Neural progenitor cell (in vitro differentiated cells): ENCODE measurements at regions not wholly inside any gene's neighbourhood (a gene's known extent, or its start where the extent isn't known, plus 50 kb on each side); places are given as distances from the start of the nearest gene placed in this dataset.

Source experiments
- DNase-seq: peaks from one replicate; pipeline ENCODE4 v3.0.0-alpha.2; 2016; ENCODE audit warnings: low spot score
- H2AFZ ChIP-seq: fragments of 200-600 bp; sonication (generic); replicated peaks from 2 replicates; pipeline ENCODE4 v1.6.1; 2016; ENCODE audit warnings: antibody characterized with exemption
- H3F3A ChIP-seq: fragments of 200-600 bp; sonication (generic); 2 replicates; pipeline ENCODE4 v1.6.1; 2016; ENCODE audit warnings: antibody characterized with exemption, low read depth
- H3K27ac ChIP-seq: fragments of 200-600 bp; sonication (generic); 2 replicates; pipeline ENCODE4 v1.5.1; 2016; ENCODE audit warnings: mild to moderate bottlenecking
- H3K27me3 ChIP-seq: fragments of 200-600 bp; sonication (generic); 2 replicates; pipeline ENCODE4 v1.6.1; 2016; ENCODE audit warnings: mild to moderate bottlenecking, moderate library complexity
- H3K36me3 ChIP-seq: fragments of 200-600 bp; sonication (generic); 2 replicates; pipeline ENCODE4 v1.5.1; 2016
- H3K4me1 ChIP-seq: fragments of 200-600 bp; sonication (generic); 2 replicates; pipeline ENCODE4 v1.6.1; 2016; ENCODE audit warnings: mixed run types
- H3K4me2 ChIP-seq: fragments of 200-600 bp; sonication (generic); 2 replicates; pipeline ENCODE4 v1.6.1; 2016
- H3K4me3 ChIP-seq: fragments of 200-600 bp; sonication (generic); 2 replicates; pipeline ENCODE4 v1.5.1; 2016
- H3K79me2 ChIP-seq: fragments of 200-600 bp; sonication (generic); 2 replicates; pipeline ENCODE4 v1.6.1; 2016; ENCODE audit warnings: low read depth
- H3K9ac ChIP-seq: fragments of 200-600 bp; sonication (generic); 2 replicates; pipeline ENCODE4 v1.6.1; 2016
- H3K9me3 ChIP-seq: fragments of 200-600 bp; sonication (generic); 2 replicates; pipeline ENCODE4 v1.5.1; 2016; ENCODE audit warnings: low read depth
- H4K20me1 ChIP-seq: fragments of 200-600 bp; sonication (generic); 2 replicates; pipeline ENCODE4 v1.6.1; 2016; ENCODE audit warnings: low read depth
- H3K27ac Mint-ChIP-seq: 3 replicates; pipeline ENCODE4 v1.8.0; 2021; ENCODE audit warnings: mixed read lengths
- H3K27me3 Mint-ChIP-seq: 2 replicates; pipeline ENCODE4 v1.8.0; 2022; ENCODE audit warnings: low read depth, mild to moderate bottlenecking, inconsistent platforms, moderate library complexity, mixed read lengths; ENCODE audit not compliant: insufficient read depth
- H3K36me3 Mint-ChIP-seq: 3 replicates; pipeline ENCODE4 v1.8.0; 2021; ENCODE audit warnings: mixed read lengths
- H3K4me1 Mint-ChIP-seq: 3 replicates; pipeline ENCODE4 v1.8.0; 2021; ENCODE audit warnings: mixed read lengths
- H3K4me3 Mint-ChIP-seq: 3 replicates; pipeline ENCODE4 v1.8.0; 2021; ENCODE audit warnings: mild to moderate bottlenecking, moderate library complexity, mixed read lengths
- H3K9me3 Mint-ChIP-seq: 3 replicates; pipeline ENCODE4 v1.8.0; 2020; ENCODE audit warnings: mixed read lengths
- EZH2 ChIP-seq: fragments of 200-600 bp; sonication (generic); IDR thresholded peaks from 2 replicates; pipeline ENCODE4 v1.6.1; 2017; ENCODE audit warnings: antibody characterized with exemption, mild to moderate bottlenecking, moderate library complexity
- EZH2phosphoT487 ChIP-seq: fragments of 200-600 bp; sonication (generic); IDR thresholded peaks from 2 replicates; pipeline ENCODE4 v1.6.1; 2017; ENCODE audit warnings: antibody characterized with exemption
- TF ChIP-seq, protein P1 (sequence below): fragments of 200-600 bp; sonication (generic); IDR thresholded peaks from 2 replicates; pipeline ENCODE4 v1.5.1; 2017; ENCODE audit warnings: antibody characterized with exemption, mild to moderate bottlenecking

DNA sequence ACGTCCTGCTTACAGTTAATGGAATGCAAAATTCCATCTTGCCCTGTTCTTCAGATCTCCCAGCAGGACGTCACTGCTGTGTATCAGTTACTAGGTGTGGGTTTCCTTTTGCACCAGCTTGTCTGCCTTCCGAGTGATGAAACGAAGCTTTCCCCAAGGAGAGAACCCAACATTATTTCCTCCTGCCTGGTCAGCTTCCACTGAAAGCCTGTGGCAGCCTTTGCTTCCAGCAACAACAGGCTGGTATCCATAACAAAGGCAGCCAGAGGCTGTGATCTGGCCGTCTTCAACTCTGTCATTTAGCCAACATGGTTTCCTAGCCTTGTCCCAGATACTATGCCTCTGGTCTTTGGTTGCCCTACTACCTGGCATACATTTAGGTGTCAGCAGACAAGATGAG, 78.9 kb upstream of the HEY2 start:
- peaks cover 6% of the 10 kb centered on the region for H3K4me1 ChIP-seq
- H3K27ac ChIP-seq: no peak overlapping the region
- no peak overlapping the region for H3K4me3 ChIP-seq
- H3K27me3 ChIP-seq: no peaks in the 10 kb centered on the region
- Mint-ChIP-seq H3K27ac (no peak overlapping the region), H3K27me3 (no peaks in the 10 kb centered on the region), H3K36me3 (no peaks in the 10 kb centered on the region), H3K9me3 (peaks cover 2% of the 10 kb centered on the region), H3K4me3 (no peak overlapping the region), H3K4me1 (peaks cover 9% of the 10 kb centered on the region)
- no peaks in the 10 kb centered on the region for H3K9me3 ChIP-seq
- H2AFZ ChIP-seq: no peak overlapping the region
- no peaks in the 10 kb centered on the region for H3K36me3 ChIP-seq
- no peaks in the 10 kb centered on the region for H3K79me2 ChIP-seq
- H4K20me1 ChIP-seq: no peaks in the 10 kb centered on the region
- no peak for TF ChIP-seq EZH2phosphoT487
- no peak for TF ChIP-seq EZH2
- TF ChIP-seq, protein P1, sequence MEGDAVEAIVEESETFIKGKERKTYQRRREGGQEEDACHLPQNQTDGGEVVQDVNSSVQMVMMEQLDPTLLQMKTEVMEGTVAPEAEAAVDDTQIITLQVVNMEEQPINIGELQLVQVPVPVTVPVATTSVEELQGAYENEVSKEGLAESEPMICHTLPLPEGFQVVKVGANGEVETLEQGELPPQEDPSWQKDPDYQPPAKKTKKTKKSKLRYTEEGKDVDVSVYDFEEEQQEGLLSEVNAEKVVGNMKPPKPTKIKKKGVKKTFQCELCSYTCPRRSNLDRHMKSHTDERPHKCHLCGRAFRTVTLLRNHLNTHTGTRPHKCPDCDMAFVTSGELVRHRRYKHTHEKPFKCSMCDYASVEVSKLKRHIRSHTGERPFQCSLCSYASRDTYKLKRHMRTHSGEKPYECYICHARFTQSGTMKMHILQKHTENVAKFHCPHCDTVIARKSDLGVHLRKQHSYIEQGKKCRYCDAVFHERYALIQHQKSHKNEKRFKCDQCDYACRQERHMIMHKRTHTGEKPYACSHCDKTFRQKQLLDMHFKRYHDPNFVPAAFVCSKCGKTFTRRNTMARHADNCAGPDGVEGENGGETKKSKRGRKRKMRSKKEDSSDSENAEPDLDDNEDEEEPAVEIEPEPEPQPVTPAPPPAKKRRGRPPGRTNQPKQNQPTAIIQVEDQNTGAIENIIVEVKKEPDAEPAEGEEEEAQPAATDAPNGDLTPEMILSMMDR: no peak
- H3K4me2 ChIP-seq: peak overlapping the region; percentile 35
- no peaks in the 10 kb centered on the region for H3F3A ChIP-seq
- peak; percentile 38 for DNase-seq
- no peak overlapping the region for H3K9ac ChIP-seq

DNA sequence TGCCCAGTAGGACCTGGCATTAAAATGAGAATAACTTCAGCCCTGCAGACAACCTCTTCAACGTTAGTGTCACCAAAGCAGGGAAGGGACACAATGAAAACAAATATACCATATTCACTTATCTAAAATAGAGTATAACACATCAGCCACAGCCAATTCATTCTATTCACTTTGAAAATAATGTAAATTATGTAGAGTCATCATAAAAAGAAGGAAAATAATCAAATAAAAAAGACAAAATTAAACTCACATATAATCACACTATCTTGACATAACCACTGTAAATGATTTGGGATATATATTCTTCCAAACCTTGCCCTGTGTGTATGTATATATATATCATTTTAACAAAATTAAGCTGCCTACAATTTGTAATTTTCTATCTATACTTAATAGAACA, 78.1 kb upstream of the HEY2 start:
- peaks cover 6% of the 10 kb centered on the region for H3K4me1 ChIP-seq
- no peak overlapping the region for H2AFZ ChIP-seq
- no peak overlapping the region for H3K4me2 ChIP-seq
- H3K9ac ChIP-seq: no peak overlapping the region
- no peaks in the 10 kb centered on the region for H3K9me3 ChIP-seq
- H3F3A ChIP-seq: no peaks in the 10 kb centered on the region
- peaks cover 9% of the 10 kb centered on the region for H3K4me1 Mint-ChIP-seq
- TF ChIP-seq, protein P1: no peak
- no peak for TF ChIP-seq EZH2phosphoT487
- TF ChIP-seq EZH2: no peak
- no peak overlapping the region for H3K4me3 Mint-ChIP-seq
- H3K79me2 ChIP-seq: no peaks in the 10 kb centered on the region
- no peaks in the 10 kb centered on the region for H3K36me3 ChIP-seq
- H3K27ac Mint-ChIP-seq: no peak overlapping the region
- H3K27me3 Mint-ChIP-seq: no peaks in the 10 kb centered on the region
- no peak overlapping the region for H3K27ac ChIP-seq
- DNase-seq: no peak
- no peak overlapping the region for H3K4me3 ChIP-seq
- H4K20me1 ChIP-seq: no peaks in the 10 kb centered on the region
- H3K27me3 ChIP-seq: no peaks in the 10 kb centered on the region
- H3K9me3 Mint-ChIP-seq: no peaks in the 10 kb centered on the region
- no peaks in the 10 kb centered on the region for H3K36me3 Mint-ChIP-seq

DNA sequence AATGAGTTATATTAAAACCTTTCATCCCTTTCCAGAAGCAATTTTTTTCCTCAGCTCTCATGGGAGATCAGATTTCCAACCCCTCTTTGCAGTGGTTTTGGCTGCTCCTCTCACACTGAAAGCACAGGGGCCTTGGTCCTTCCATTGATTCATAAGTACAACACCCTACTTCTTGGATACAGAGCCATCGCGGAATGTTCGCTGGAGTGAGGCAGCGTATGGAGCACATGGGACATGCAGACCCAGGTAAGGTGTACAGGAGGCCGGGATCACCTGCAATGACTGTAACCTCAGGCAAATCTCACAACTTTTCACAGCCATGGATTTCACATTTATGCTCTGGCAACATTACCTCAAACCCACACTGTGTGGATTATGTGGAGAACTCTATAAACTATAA, 75.2 kb upstream of the HEY2 start:
- TF ChIP-seq, protein P1: no peak
- no peak for TF ChIP-seq EZH2phosphoT487
- TF ChIP-seq EZH2: no peak
- Histone ChIP-seq H3K79me2 (no peaks in the 10 kb centered on the region), H2AFZ (no peak overlapping the region), H3K27me3 (no peaks in the 10 kb centered on the region), H3K4me2 (no peak overlapping the region), H3F3A (no peaks in the 10 kb centered on the region), H3K4me1 (peaks cover 9% of the 10 kb centered on the region), H4K20me1 (no peaks in the 10 kb centered on the region), H3K9ac (no peak overlapping the region), H3K9me3 (no peaks in the 10 kb centered on the region), H3K27ac (no peak overlapping the region), H3K36me3 (no peaks in the 10 kb centered on the region), H3K4me3 (no peak overlapping the region)
- no peaks in the 10 kb centered on the region for H3K36me3 Mint-ChIP-seq
- H3K9me3 Mint-ChIP-seq: no peaks in the 10 kb centered on the region
- no peak for DNase-seq
- H3K27me3 Mint-ChIP-seq: peaks cover 2% of the 10 kb centered on the region
- H3K4me3 Mint-ChIP-seq: no peak overlapping the region
- no peak overlapping the region for H3K27ac Mint-ChIP-seq
- peaks cover 19% of the 10 kb centered on the region for H3K4me1 Mint-ChIP-seq
